SH-SY5Y (cell line): ENCODE measurements at regions not wholly inside any gene's neighbourhood (a gene's known extent, or its start where the extent isn't known, plus 50 kb on each side); places are given as distances from the start of the nearest gene placed in this dataset.

ENCODE experiments used
- GATA2 ChIP-seq: IDR thresholded peaks from 2 replicates; pipeline ENCODE4 v1.6.1; 2011; ENCODE audit warnings: mild to moderate bottlenecking, low read depth, low read length
- GATA3 ChIP-seq: IDR thresholded peaks from 2 replicates; pipeline ENCODE4 v1.6.1; 2011; ENCODE audit warnings: low read depth, mild to moderate bottlenecking, low read length, moderate library complexity

GRCh38 chr10:23777153-23777552 lies 338.3 kb downstream of the OTUD1 start:
- TF ChIP-seq GATA2: no peak
- no peak for TF ChIP-seq GATA3
